Transverse colon (tissue), 4 donors: ENCODE measurements at regions not wholly inside any gene's neighbourhood (a gene's known extent, or its start where the extent isn't known, plus 50 kb on each side); places are given as distances from the start of the nearest gene placed in this dataset.

Experiments used
- DNase-seq: peaks from one replicate; pipeline ENCODE4 v3.0.0-alpha.2; 2019
- H3K27ac ChIP-seq, 4 donors: fragments of 200-600 bp; sonication (generic); 2 replicates each; pipeline ENCODE4 v1.5.1; 2016 to 2018; ENCODE audit warnings: inconsistent platforms in 4 of 4
- H3K27me3 ChIP-seq: fragments of 200-600 bp; sonication (generic); 2 replicates; pipeline ENCODE4 v1.5.1; 2017; ENCODE audit warnings: inconsistent platforms
- H3K36me3 ChIP-seq, 4 donors: fragments of 200-600 bp; sonication (generic); 2 replicates each; pipeline ENCODE4 v1.5.1; 2017 to 2019; ENCODE audit warnings: inconsistent platforms in 4 of 4
- H3K4me1 ChIP-seq, 4 donors: fragments of 200-600 bp; sonication (generic); 2 replicates each; pipeline ENCODE4 v1.5.1; 2017 to 2020; ENCODE audit warnings: inconsistent platforms in 4 of 4
- H3K4me3 ChIP-seq, 4 donors: fragments of 200-600 bp; sonication (generic); 1 replicate in 1 of 4; 2 replicates in 3 of 4; pipeline versions ENCODE4 v1.5.1 to v1.6.1; 2017 to 2019; ENCODE audit warnings: inconsistent platforms in 4 of 4
- H3K9me3 ChIP-seq, 2 donors: fragments of 200-600 bp; sonication (generic); 2 replicates each; pipeline ENCODE4 v1.5.1; 2017 to 2019; ENCODE audit warnings: inconsistent platforms in 2 of 2
- EP300 ChIP-seq: sonication (generic); formaldehyde crosslinking; IDR thresholded peaks from one replicate; pipeline ENCODE4 v1.6.1; 2017; ENCODE audit warnings: antibody characterized with exemption, low read depth
- POLR2A ChIP-seq: fragments of 450-650 bp; IDR thresholded peaks from one replicate; pipeline ENCODE4 v1.6.1; 2016; ENCODE audit warnings: antibody characterized with exemption, mild to moderate bottlenecking, moderate library complexity
- POLR2AphosphoS5 ChIP-seq, 3 donors: sonication (generic); formaldehyde crosslinking; IDR thresholded peaks; one replicate each; pipeline ENCODE4 v1.6.1; 2016; ENCODE audit warnings: antibody characterized with exemption in 3 of 3
- WGBS, 2 donors: methylation state at CpG; one replicate each; pipeline ENCODE4 v1.1.5; 2018; ENCODE audit warnings: low coverage in 1 of 2; 5-methylcytosine and 5-hydroxymethylcytosine counted together
- in situ Hi-C, 4 donors: fragments of 200-750 bp; cut with MboI; loops; one replicate each; pipeline versions ENCODE4 v1.15.0 to v1.15.1; 2017; ENCODE audit warnings: low sequenced_read_pairs in 3 of 4, low pct_ligation_motif_present in 1 of 4, low pct_unique_long_range_greater_than_20kb in 1 of 4
- intact Hi-C: fragments of 100-400 bp; cut with DNase I; formaldehyde crosslinking; loops from one replicate; pipeline ENCODE4 v1.15.1; 2023; ENCODE audit warnings: low total_unique reads
- TF ChIP-seq, protein P1 (sequence below), 5 experiments: fragments of 200-600 bp in 3 of 5; fragments of 450-650 bp in 2 of 5; sonication (generic) in 3 of 5; IDR thresholded peaks; 1 replicate in 2 of 5; 2 replicates in 3 of 5; pipeline ENCODE4 v1.5.1; 2016 to 2017; ENCODE audit warnings: antibody characterized with exemption in 5 of 5, inconsistent platforms in 3 of 5, mild to moderate bottlenecking in 2 of 5, moderate library complexity in 1 of 5

DNA sequence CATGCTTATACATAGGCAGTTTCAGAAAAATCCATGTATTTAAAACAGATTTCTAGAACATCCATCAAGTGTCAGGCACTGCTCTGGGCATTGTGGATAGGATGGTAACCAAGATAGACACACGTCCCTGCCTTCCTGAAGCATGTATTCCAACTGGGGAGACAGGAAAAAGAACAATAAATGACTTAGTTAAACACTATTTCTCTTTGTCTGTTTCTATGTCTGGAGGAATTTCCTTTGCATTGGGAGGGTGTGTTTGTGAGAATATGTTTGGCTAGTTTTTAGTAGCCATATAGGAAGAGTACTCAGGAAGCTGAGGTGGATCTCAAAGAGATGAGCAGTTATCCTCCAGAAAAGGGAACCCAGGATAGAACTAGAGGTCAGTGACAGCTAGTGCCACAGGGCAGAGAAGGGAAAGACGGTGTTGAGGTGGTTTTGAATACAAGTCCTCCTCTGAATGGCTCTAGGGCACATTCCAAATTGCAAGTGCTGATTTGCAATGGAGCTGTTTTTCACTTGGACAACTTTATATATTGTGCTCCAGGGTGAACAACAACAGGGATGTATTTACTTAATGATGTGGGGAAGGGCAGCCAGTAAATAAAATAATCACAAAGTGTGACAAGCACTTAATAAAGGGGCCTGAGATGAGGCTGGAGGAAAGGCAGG is 144.7 kb upstream of the SHB start:
- DNase-seq = no peak
- no peaks in the 10 kb centered on the region for H3K36me3 ChIP-seq
- intact Hi-C loops = no loop called here

DNA sequence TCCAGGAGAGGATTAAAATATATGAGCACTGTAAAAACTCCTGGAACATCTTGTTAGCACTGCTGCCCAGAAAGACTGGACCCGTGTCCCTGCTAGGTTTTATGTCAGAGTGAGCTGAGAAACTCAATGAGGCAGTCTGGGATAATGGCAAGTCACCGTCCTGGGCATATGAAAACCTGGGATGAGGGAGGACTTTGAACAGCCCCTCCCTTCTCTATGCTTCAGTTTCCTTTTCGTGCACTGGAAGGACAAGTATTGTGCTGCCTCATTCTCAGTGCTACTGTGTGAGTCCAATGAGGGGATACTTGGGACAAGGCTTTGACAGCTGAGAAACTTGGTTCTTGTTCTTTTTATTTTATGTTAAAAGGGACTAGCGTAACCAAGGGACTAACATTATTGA is 143.0 kb upstream of the SHB start:
- in situ Hi-C loops = loop anchor here in 1 of 4 donors (25.0 kb wide), 1 partner anchor 100 kb away; no protein-coding TSS in a partner anchor
- 37 to 73% methylated on average over 1 to 4 of the region's 4 CpGs for WGBS, 2 donors
- H3K27me3 ChIP-seq = no peaks in the 10 kb centered on the region
- no peaks in the 10 kb centered on the region for H3K36me3 ChIP-seq
- no peak overlapping the region for H3K4me3 ChIP-seq
- no peak for TF ChIP-seq EP300
- TF ChIP-seq POLR2A = no peak
- TF ChIP-seq, protein P1, sequence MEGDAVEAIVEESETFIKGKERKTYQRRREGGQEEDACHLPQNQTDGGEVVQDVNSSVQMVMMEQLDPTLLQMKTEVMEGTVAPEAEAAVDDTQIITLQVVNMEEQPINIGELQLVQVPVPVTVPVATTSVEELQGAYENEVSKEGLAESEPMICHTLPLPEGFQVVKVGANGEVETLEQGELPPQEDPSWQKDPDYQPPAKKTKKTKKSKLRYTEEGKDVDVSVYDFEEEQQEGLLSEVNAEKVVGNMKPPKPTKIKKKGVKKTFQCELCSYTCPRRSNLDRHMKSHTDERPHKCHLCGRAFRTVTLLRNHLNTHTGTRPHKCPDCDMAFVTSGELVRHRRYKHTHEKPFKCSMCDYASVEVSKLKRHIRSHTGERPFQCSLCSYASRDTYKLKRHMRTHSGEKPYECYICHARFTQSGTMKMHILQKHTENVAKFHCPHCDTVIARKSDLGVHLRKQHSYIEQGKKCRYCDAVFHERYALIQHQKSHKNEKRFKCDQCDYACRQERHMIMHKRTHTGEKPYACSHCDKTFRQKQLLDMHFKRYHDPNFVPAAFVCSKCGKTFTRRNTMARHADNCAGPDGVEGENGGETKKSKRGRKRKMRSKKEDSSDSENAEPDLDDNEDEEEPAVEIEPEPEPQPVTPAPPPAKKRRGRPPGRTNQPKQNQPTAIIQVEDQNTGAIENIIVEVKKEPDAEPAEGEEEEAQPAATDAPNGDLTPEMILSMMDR (IDR thresholded peaks at IDR 0.05) = no peak
- TF ChIP-seq POLR2AphosphoS5 (IDR thresholded peaks at IDR 0.05) = no peak
- intact Hi-C loops = no loop called here
- no peak overlapping the region for H3K27ac ChIP-seq
- peak; percentile 16 for DNase-seq
- H3K9me3 ChIP-seq = no peaks in the 10 kb centered on the region
- no peaks in the 10 kb centered on the region for H3K4me1 ChIP-seq

More for the DNA sequence above, 144.7 kb upstream of the SHB start:
- Histone ChIP-seq H3K4me3 (no peak overlapping the region), H3K9me3 (no peaks in the 10 kb centered on the region), H3K4me1 (no peaks in the 10 kb centered on the region), H3K27me3 (no peaks in the 10 kb centered on the region), H3K27ac (no peak overlapping the region)
- no peak for TF ChIP-seq EP300
- TF ChIP-seq POLR2AphosphoS5 (IDR thresholded peaks at IDR 0.05) = no peak
- TF ChIP-seq, protein P1 (IDR thresholded peaks at IDR 0.05) = no peak
- TF ChIP-seq POLR2A = no peak
- WGBS, 2 donors = 49 to 60% methylated on average over 2 of the region's 2 CpGs
- in situ Hi-C loops = loop anchor here in 1 of 4 donors (25.0 kb wide), 1 partner anchor 101 kb away; no protein-coding TSS in a partner anchor

DNA sequence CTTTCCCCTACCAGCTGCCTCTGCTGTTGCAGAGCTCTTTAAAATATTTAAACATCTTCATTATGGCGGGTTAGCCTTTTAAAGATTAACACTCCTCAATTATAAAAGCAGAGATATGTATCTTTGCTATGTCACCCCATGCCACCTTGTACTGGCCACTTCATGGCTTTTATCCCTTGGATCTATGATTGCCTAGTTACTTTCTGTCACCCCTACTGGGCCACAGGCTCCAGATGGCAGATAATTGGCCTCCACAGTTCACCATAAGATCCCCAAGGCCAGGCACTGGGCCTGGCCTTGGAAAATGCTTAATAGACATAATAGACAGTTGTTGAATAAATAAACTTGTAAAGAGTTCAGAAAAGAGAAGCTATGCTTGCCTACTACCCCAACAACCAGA is 142.0 kb upstream of the SHB start:
- H3K9me3 ChIP-seq = no peaks in the 10 kb centered on the region
- in situ Hi-C loops (loop anchor here in 1 of 4 donors (25.0 kb wide), 1 partner anchor 99 kb away; no protein-coding TSS in a partner anchor), intact Hi-C loops (no loop called here)
- H3K4me3 ChIP-seq = no peak overlapping the region
- 92% methylated on average over 1 of the region's 1 CpG; no CpG with 5 or more reads in 1 of the 2 donors for WGBS, 2 donors
- no peaks in the 10 kb centered on the region for H3K4me1 ChIP-seq
- no peak for DNase-seq
- TF ChIP-seq POLR2AphosphoS5 (IDR thresholded peaks at IDR 0.05) (no peak), EP300 (no peak), POLR2A (no peak)
- TF ChIP-seq, protein P1 (IDR thresholded peaks at IDR 0.05) = no peak
- H3K36me3 ChIP-seq = no peaks in the 10 kb centered on the region
- H3K27me3 ChIP-seq = no peaks in the 10 kb centered on the region
- no peak overlapping the region for H3K27ac ChIP-seq

DNA sequence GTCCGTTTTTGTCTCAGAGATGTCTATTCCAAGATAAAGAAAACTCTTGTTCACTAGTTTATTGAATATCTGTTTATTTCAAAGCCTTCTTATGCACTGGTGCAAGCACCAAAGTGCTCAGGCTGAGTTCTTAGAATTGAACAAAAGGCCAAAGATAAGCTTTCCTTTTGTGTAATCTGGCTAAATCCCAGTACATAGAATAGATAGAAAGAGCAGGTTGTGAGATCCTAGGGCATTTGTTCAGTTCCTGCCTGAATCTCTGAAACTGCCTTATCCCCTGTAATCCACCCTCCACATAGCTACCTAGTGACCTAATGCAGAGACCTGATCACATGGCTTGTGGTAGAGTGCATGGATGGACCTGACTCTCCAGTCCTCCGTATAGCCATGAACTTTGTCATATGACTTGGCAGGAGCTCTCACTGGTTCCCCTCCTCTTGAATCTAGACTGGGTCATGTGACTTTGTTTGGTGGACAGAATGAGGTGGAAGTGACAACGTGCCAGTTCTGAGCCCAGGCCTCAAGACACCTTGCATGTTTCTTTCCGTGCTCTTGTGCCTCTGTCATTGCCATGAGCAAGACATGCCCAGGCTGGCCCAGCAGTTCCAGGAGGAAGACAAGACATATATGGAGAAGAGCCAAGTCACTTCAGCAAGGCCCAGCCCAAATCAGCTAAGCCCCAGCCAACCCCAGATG is 139.3 kb upstream of the SHB start:
- no peaks in the 10 kb centered on the region for H3K36me3 ChIP-seq

More for the DNA sequence above, 139.3 kb upstream of the SHB start:
- no peak overlapping the region for H3K4me3 ChIP-seq
- intact Hi-C loops = no loop called here
- no peak overlapping the region for H3K27ac ChIP-seq
- in situ Hi-C loops = loop anchor here in 1 of 4 donors (25.0 kb wide), 1 partner anchor 96 kb away; no protein-coding TSS in a partner anchor
- 87 to 88% methylated on average over 3 to 4 of the region's 4 CpGs for WGBS, 2 donors
- TF ChIP-seq EP300 (no peak), POLR2A (no peak), POLR2AphosphoS5 (IDR thresholded peaks at IDR 0.05) (no peak)
- TF ChIP-seq, protein P1 (IDR thresholded peaks at IDR 0.05) = no peak
- H3K4me1 ChIP-seq = no peaks in the 10 kb centered on the region
- H3K9me3 ChIP-seq = no peaks in the 10 kb centered on the region
- H3K27me3 ChIP-seq = no peaks in the 10 kb centered on the region
- no peak for DNase-seq
